Panc1 (cell line): ENCODE measurements at regions not wholly inside any gene's neighbourhood (a gene's known extent, or its start where the extent isn't known, plus 50 kb on each side); places are given as distances from the start of the nearest gene placed in this dataset.

ENCODE experiments used
- POLR2AphosphoS5 ChIP-seq: IDR thresholded peaks from 2 replicates; pipeline ENCODE4 v1.6.1; 2012; ENCODE audit warnings: mild to moderate bottlenecking, low read depth, low read length, moderate library complexity
- SIN3A ChIP-seq: IDR thresholded peaks from 2 replicates; pipeline ENCODE4 v1.6.1; 2012; ENCODE audit warnings: low read depth, mild to moderate bottlenecking, low read length, moderate library complexity, borderline replicate concordance; ENCODE audit not compliant: insufficient read depth
- TF ChIP-seq, protein P1 (sequence below): fragments of 450-650 bp; IDR thresholded peaks from 2 replicates; pipeline ENCODE4 v1.5.1; 2017; ENCODE audit warnings: mild to moderate bottlenecking
- TF ChIP-seq, protein P2 (sequence below), 2 experiments: IDR thresholded peaks; 2 replicates each; pipeline ENCODE4 v1.6.1; 2011 to 2012; ENCODE audit warnings: low read depth in 2 of 2, control low read depth in 1 of 2, low read length in 1 of 2, mild to moderate bottlenecking in 1 of 2, moderate library complexity in 1 of 2; ENCODE audit not compliant: insufficient read depth in 1 of 2

DNA sequence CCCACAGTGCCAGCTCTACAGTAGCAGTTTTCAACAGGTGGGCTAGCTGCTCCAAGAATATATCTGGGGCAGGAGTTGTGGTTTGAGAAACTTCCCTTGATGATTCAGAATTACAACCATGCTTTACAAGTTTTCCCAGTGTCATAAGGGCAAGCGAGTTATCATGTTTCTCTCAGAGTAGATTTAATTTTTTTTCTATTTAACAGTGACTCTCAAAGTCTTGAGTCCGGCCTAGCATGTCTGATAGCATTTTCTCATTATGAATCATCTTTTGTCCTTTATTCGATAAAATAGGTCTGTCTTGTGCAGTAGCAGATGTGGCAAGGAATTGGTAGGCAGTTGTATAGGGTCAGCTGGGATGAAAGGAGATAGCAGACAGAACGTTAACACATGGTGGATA, 62.2 kb upstream of the SPANXD start:
- TF ChIP-seq, protein P1, sequence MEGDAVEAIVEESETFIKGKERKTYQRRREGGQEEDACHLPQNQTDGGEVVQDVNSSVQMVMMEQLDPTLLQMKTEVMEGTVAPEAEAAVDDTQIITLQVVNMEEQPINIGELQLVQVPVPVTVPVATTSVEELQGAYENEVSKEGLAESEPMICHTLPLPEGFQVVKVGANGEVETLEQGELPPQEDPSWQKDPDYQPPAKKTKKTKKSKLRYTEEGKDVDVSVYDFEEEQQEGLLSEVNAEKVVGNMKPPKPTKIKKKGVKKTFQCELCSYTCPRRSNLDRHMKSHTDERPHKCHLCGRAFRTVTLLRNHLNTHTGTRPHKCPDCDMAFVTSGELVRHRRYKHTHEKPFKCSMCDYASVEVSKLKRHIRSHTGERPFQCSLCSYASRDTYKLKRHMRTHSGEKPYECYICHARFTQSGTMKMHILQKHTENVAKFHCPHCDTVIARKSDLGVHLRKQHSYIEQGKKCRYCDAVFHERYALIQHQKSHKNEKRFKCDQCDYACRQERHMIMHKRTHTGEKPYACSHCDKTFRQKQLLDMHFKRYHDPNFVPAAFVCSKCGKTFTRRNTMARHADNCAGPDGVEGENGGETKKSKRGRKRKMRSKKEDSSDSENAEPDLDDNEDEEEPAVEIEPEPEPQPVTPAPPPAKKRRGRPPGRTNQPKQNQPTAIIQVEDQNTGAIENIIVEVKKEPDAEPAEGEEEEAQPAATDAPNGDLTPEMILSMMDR = no peak
- TF ChIP-seq POLR2AphosphoS5 = no peak
- TF ChIP-seq, protein P2, sequence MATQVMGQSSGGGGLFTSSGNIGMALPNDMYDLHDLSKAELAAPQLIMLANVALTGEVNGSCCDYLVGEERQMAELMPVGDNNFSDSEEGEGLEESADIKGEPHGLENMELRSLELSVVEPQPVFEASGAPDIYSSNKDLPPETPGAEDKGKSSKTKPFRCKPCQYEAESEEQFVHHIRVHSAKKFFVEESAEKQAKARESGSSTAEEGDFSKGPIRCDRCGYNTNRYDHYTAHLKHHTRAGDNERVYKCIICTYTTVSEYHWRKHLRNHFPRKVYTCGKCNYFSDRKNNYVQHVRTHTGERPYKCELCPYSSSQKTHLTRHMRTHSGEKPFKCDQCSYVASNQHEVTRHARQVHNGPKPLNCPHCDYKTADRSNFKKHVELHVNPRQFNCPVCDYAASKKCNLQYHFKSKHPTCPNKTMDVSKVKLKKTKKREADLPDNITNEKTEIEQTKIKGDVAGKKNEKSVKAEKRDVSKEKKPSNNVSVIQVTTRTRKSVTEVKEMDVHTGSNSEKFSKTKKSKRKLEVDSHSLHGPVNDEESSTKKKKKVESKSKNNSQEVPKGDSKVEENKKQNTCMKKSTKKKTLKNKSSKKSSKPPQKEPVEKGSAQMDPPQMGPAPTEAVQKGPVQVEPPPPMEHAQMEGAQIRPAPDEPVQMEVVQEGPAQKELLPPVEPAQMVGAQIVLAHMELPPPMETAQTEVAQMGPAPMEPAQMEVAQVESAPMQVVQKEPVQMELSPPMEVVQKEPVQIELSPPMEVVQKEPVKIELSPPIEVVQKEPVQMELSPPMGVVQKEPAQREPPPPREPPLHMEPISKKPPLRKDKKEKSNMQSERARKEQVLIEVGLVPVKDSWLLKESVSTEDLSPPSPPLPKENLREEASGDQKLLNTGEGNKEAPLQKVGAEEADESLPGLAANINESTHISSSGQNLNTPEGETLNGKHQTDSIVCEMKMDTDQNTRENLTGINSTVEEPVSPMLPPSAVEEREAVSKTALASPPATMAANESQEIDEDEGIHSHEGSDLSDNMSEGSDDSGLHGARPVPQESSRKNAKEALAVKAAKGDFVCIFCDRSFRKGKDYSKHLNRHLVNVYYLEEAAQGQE (IDR thresholded peaks at IDR 0.05; ENCODE audit: insufficient read depth in 1 of 2, low read depth in 2 of 2, low read length in 1 of 2) = no peak
- TF ChIP-seq SIN3A = no peak
